Midbrain (tissue), 1 donor: ENCODE measurements at regions not wholly inside any gene's neighbourhood (a gene's known extent, or its start where the extent isn't known, plus 50 kb on each side); places are given as distances from the start of the nearest gene placed in this dataset.
A peak's percentile ranks its signal among the peaks of the same experiment; 100 is the strongest.

Experiments
- DNase-seq: peaks from one replicate; lab custom pipeline; 2025; lab: John Stamatoyannopoulos, UW

GRCh38 chr12:65598688-65599087 is 225.6 kb upstream of the HMGA2 start:
- DNase-seq = no peak

- DNase-seq = no peak
Measured at GRCh38 chr12:65602253-65602609, 222.1 kb upstream of the HMGA2 start.

GRCh38 chr12:65602610-65603295 is 221.5 kb upstream of the HMGA2 start:
- peak; percentile 61 for DNase-seq

- peak; percentile 2 for DNase-seq
Measured at GRCh38 chr12:65603438-65604351, 220.6 kb upstream of the HMGA2 start.

GRCh38 chr12:65605019-65605418 is 219.3 kb upstream of the HMGA2 start:
- no peak for DNase-seq

GRCh38 chr12:65606008-65606766 is 218.1 kb upstream of the HMGA2 start:
- DNase-seq = no peak

GRCh38 chr12:65607401-65607841 is 216.9 kb upstream of the HMGA2 start:
- DNase-seq = no peak

GRCh38 chr12:65608319-65608916 is 215.9 kb upstream of the HMGA2 start:
- no peak for DNase-seq

- no peak for DNase-seq
Measured at GRCh38 chr12:65609359-65609771, 214.9 kb upstream of the HMGA2 start.

GRCh38 chr12:65611396-65611795 is 212.9 kb upstream of the HMGA2 start:
- no peak for DNase-seq

- no peak for DNase-seq
Measured at GRCh38 chr12:65612440-65612839, 211.8 kb upstream of the HMGA2 start.

GRCh38 chr12:65613692-65614091 is 210.6 kb upstream of the HMGA2 start:
- no peak for DNase-seq

GRCh38 chr12:65614259-65614889 is 209.9 kb upstream of the HMGA2 start:
- no peak for DNase-seq

- DNase-seq = no peak
Measured at GRCh38 chr12:65615118-65615517, 209.2 kb upstream of the HMGA2 start.

GRCh38 chr12:65616022-65616421 is 208.3 kb upstream of the HMGA2 start:
- no peak for DNase-seq

GRCh38 chr12:65618588-65618987 is 205.7 kb upstream of the HMGA2 start:
- DNase-seq = no peak

GRCh38 chr12:65619018-65619417 is 205.3 kb upstream of the HMGA2 start:
- DNase-seq = no peak

GRCh38 chr12:65620046-65620445 is 204.2 kb upstream of the HMGA2 start:
- DNase-seq = no peak

GRCh38 chr12:65622056-65622455 is 202.2 kb upstream of the HMGA2 start:
- DNase-seq = no peak

GRCh38 chr12:65623507-65623906 is 200.8 kb upstream of the HMGA2 start:
- no peak for DNase-seq

- DNase-seq = no peak
Measured at GRCh38 chr12:65624554-65625086, 199.7 kb upstream of the HMGA2 start.
